ENCODE measurements at regions not wholly inside any gene's neighbourhood (a gene's known extent, or its start where the extent isn't known, plus 50 kb on each side); places are given as distances from the start of the nearest gene placed in this dataset.

- H3K4me3 ChIP-seq (ENCODE audit: low read depth, low read length): no peak overlapping the region
- no peak for TF ChIP-seq CTCF (IDR thresholded peaks at IDR 0.05; ENCODE audit: insufficient read depth, low read depth, low read length)
- DNase-seq (ENCODE audit: low read depth): no peak
Observed at GRCh38 chr2:239574054-239574433, 173.2 kb upstream of the HDAC4 start.

- H3K4me3 ChIP-seq (ENCODE audit: low read depth, low read length): no peak overlapping the region
- TF ChIP-seq CTCF (IDR thresholded peaks at IDR 0.05; ENCODE audit: insufficient read depth, low read depth, low read length): no peak
Observed at GRCh38 chr2:239570971-239571520, 170.2 kb upstream of the HDAC4 start.

GRCh38 chr2:239570216-239570925 is 169.6 kb upstream of the HDAC4 start:
- TF ChIP-seq CTCF (IDR thresholded peaks at IDR 0.05; ENCODE audit: insufficient read depth, low read depth, low read length): no peak
- no peak overlapping the region for H3K4me3 ChIP-seq (ENCODE audit: low read depth, low read length)
- no peak for DNase-seq (ENCODE audit: low read depth)

More at GRCh38 chr2:239570971-239571520, 170.2 kb upstream of the HDAC4 start:
- DNase-seq (ENCODE audit: low read depth): no peak

GRCh38 chr2:239569401-239570090 is 168.7 kb upstream of the HDAC4 start:
- no peak for TF ChIP-seq CTCF (IDR thresholded peaks at IDR 0.05; ENCODE audit: insufficient read depth, low read depth, low read length)
- H3K4me3 ChIP-seq (ENCODE audit: low read depth, low read length): no peak overlapping the region
- DNase-seq (ENCODE audit: low read depth): no peak

GRCh38 chr2:239568601-239569000 is 167.8 kb upstream of the HDAC4 start:
- TF ChIP-seq CTCF (IDR thresholded peaks at IDR 0.05; ENCODE audit: insufficient read depth, low read depth, low read length): no peak
- no peak for DNase-seq (ENCODE audit: low read depth)
- no peak overlapping the region for H3K4me3 ChIP-seq (ENCODE audit: low read depth, low read length)

GRCh38 chr2:239567786-239568185 is 167.0 kb upstream of the HDAC4 start:
- H3K4me3 ChIP-seq (ENCODE audit: low read depth, low read length): no peak overlapping the region
- no peak for DNase-seq (ENCODE audit: low read depth)
- no peak for TF ChIP-seq CTCF (IDR thresholded peaks at IDR 0.05; ENCODE audit: insufficient read depth, low read depth, low read length)
